H9 (cell line): ENCODE measurements at regions not wholly inside any gene's neighbourhood (a gene's known extent, or its start where the extent isn't known, plus 50 kb on each side); places are given as distances from the start of the nearest gene placed in this dataset.

Experiments used
- DNase-seq: peaks from one replicate; pipeline ENCODE4 v3.0.0-alpha.2; 2017
- H2AFZ ChIP-seq: one replicate; pipeline ENCODE4 v1.6.1; 2013; ENCODE audit warnings: mild to moderate bottlenecking, low read length, control low read depth, moderate library complexity
- H2AK5ac ChIP-seq: 2 replicates; pipeline ENCODE4 v1.6.1; 2013; ENCODE audit warnings: low read length, control low read depth, mixed read lengths; ENCODE audit not compliant: insufficient read length
- H2BK120ac ChIP-seq: one replicate; pipeline ENCODE4 v1.6.1; 2013; ENCODE audit warnings: low read depth, mild to moderate bottlenecking, low read length, control low read depth, inconsistent platforms; ENCODE audit not compliant: poor library complexity, severe bottlenecking
- H2BK12ac ChIP-seq: 2 replicates; pipeline ENCODE4 v1.6.1; 2013; ENCODE audit warnings: low read length, control low read depth, mixed read lengths, low read depth; ENCODE audit not compliant: insufficient read length
- H2BK15ac ChIP-seq: 2 replicates; pipeline ENCODE4 v1.6.1; 2013; ENCODE audit warnings: low read depth, low read length, control low read depth
- H2BK20ac ChIP-seq: one replicate; pipeline ENCODE4 v1.6.1; 2013; ENCODE audit warnings: low read depth, mild to moderate bottlenecking, low read length, control low read depth, inconsistent platforms; ENCODE audit not compliant: poor library complexity, severe bottlenecking
- H2BK5ac ChIP-seq: 2 replicates; pipeline ENCODE4 v1.6.1; 2013; ENCODE audit warnings: low read length, control low read depth, mixed read lengths; ENCODE audit not compliant: insufficient read length
- H3K14ac ChIP-seq: 2 replicates; pipeline ENCODE4 v1.6.1; 2013; ENCODE audit warnings: low read length, control low read depth; ENCODE audit not compliant: insufficient read depth
- H3K18ac ChIP-seq: 2 replicates; pipeline ENCODE4 v1.6.1; 2013; ENCODE audit warnings: low read depth, mild to moderate bottlenecking, mixed read lengths, low read length, control low read depth; ENCODE audit not compliant: insufficient read length
- H3K23ac ChIP-seq: 2 replicates; pipeline ENCODE4 v1.6.1; 2013; ENCODE audit warnings: low read length, control low read depth, mixed read lengths, low read depth; ENCODE audit not compliant: insufficient read length
- H3K23me2 ChIP-seq: 2 replicates; pipeline ENCODE4 v1.6.1; 2013; ENCODE audit warnings: low read depth, mild to moderate bottlenecking, mixed read lengths, low read length, control low read depth; ENCODE audit not compliant: insufficient read length, poor library complexity, severe bottlenecking
- H3K27ac ChIP-seq: 2 replicates; pipeline ENCODE4 v1.5.1; 2013; ENCODE audit warnings: low read length, control low read depth, mixed read lengths, low read depth; ENCODE audit not compliant: insufficient read length
- H3K27me3 ChIP-seq: 2 replicates; pipeline ENCODE4 v1.6.1; 2013; ENCODE audit warnings: low read length, control low read depth, inconsistent platforms; ENCODE audit not compliant: insufficient read depth
- H3K4ac ChIP-seq: 2 replicates; pipeline ENCODE4 v1.6.1; 2013; ENCODE audit warnings: low read depth, mild to moderate bottlenecking, control low read depth, inconsistent platforms, low read length, moderate library complexity
- H3K4me1 ChIP-seq: 2 replicates; pipeline ENCODE4 v1.6.1; 2013; ENCODE audit warnings: low read length, control low read depth, inconsistent platforms; ENCODE audit not compliant: insufficient read depth
- H3K4me2 ChIP-seq: 2 replicates; pipeline ENCODE4 v1.6.1; 2013; ENCODE audit warnings: low read length, control low read depth, mixed read lengths; ENCODE audit not compliant: insufficient read length, insufficient read depth
- H3K56ac ChIP-seq: 2 replicates; pipeline ENCODE4 v1.6.1; 2013; ENCODE audit warnings: low read depth, mild to moderate bottlenecking, mixed read lengths, low read length, control low read depth; ENCODE audit not compliant: insufficient read length
- H3K79me1 ChIP-seq: 2 replicates; pipeline ENCODE4 v1.6.1; 2013; ENCODE audit warnings: low read depth, mild to moderate bottlenecking, moderate library complexity, low read length, control low read depth, inconsistent platforms; ENCODE audit not compliant: insufficient read depth, poor library complexity, severe bottlenecking
- H3K79me2 ChIP-seq: 2 replicates; pipeline ENCODE4 v1.6.1; 2013; ENCODE audit warnings: low read length, control low read depth, inconsistent platforms; ENCODE audit not compliant: insufficient read depth
- H3K9ac ChIP-seq: 2 replicates; pipeline ENCODE4 v1.6.1; 2013; ENCODE audit warnings: low read length, control low read depth, mixed read lengths; ENCODE audit not compliant: insufficient read length; ENCODE audit errors: extremely low read depth
- H3K9me3 ChIP-seq: one replicate; pipeline ENCODE4 v1.6.1; 2013; ENCODE audit warnings: low read depth, low read length, inconsistent platforms; ENCODE audit not compliant: control insufficient read depth
- H3T11ph ChIP-seq: one replicate; pipeline ENCODE4 v1.6.1; 2013; ENCODE audit warnings: mild to moderate bottlenecking, low read length, control low read depth, inconsistent platforms
- H4K20me1 ChIP-seq: one replicate; pipeline ENCODE4 v1.6.1; 2013; ENCODE audit not compliant: control insufficient read depth, insufficient read length, insufficient read depth
- H4K5ac ChIP-seq: 2 replicates; pipeline ENCODE4 v1.6.1; 2013; ENCODE audit warnings: low read depth, mild to moderate bottlenecking, mixed read lengths, low read length, control low read depth; ENCODE audit not compliant: insufficient read length
- H4K8ac ChIP-seq: replicated peaks from 2 replicates; pipeline ENCODE4 v1.6.1; 2013; ENCODE audit warnings: low read length, control low read depth, mixed read lengths, low read depth; ENCODE audit not compliant: insufficient read length
- H4K91ac ChIP-seq: 2 replicates; pipeline ENCODE4 v1.6.1; 2013; ENCODE audit warnings: low read depth, mild to moderate bottlenecking, moderate library complexity, mixed read lengths, low read length, control low read depth; ENCODE audit not compliant: insufficient read length
- H3K27ac Mint-ChIP-seq, 3 experiments: 2 replicates in 2 of 3; 3 replicates in 1 of 3; pipeline ENCODE4 v1.8.0; 2020 to 2021; ENCODE audit warnings: mixed read lengths in 3 of 3, mild to moderate bottlenecking in 1 of 3, moderate library complexity in 1 of 3
- H3K27me3 Mint-ChIP-seq: 2 replicates; pipeline ENCODE4 v1.8.0; 2021; ENCODE audit warnings: low read depth, mild to moderate bottlenecking, moderate library complexity, mixed read lengths
- H3K36me3 Mint-ChIP-seq, 3 experiments: 2 replicates in 2 of 3; 3 replicates in 1 of 3; pipeline ENCODE4 v1.8.0; 2020 to 2021; ENCODE audit warnings: low read depth in 3 of 3, mixed read lengths in 3 of 3; ENCODE audit not compliant: insufficient read depth in 1 of 3
- H3K4me1 Mint-ChIP-seq, 2 experiments: 2 replicates each; pipeline ENCODE4 v1.8.0; 2020; ENCODE audit warnings: mixed read lengths in 2 of 2
- H3K4me3 Mint-ChIP-seq, 2 experiments: 2 replicates in 1 of 2; 3 replicates in 1 of 2; pipeline ENCODE4 v1.8.0; 2020 to 2021; ENCODE audit warnings: mild to moderate bottlenecking in 2 of 2, mixed read lengths in 2 of 2, moderate library complexity in 1 of 2
- H3K9me3 Mint-ChIP-seq, 2 experiments: 2 replicates in 1 of 2; 3 replicates in 1 of 2; pipeline ENCODE4 v1.8.0; 2020; ENCODE audit warnings: mild to moderate bottlenecking in 2 of 2, mixed read lengths in 2 of 2, moderate library complexity in 1 of 2
- WGBS: extraction: QIAGEN DNeasy Blood & Tissue Kit; methylation state at CpG from one replicate; pipeline ENCODE4 v1.1.7; 2013; ENCODE audit warnings: missing lambda C conversion rate, low lambda C conversion rate, mixed read lengths; ENCODE audit not compliant: insufficient read length; ENCODE audit errors: extremely low coverage; 5-methylcytosine and 5-hydroxymethylcytosine counted together
- TF ChIP-seq, protein P1 (sequence below): fragments of 200-600 bp; sonication (generic); conservative IDR thresholded peaks from 3 replicates; pipeline ENCODE4 v1.8.0; 2021; ENCODE audit warnings: antibody characterized with exemption, mild to moderate bottlenecking

- H3K9me3 Mint-ChIP-seq: no peaks in the 10 kb centered on the region
- DNase-seq: no peak
- no CpG with 5 or more reads among the region's 16 CpGs for WGBS
Observed at GRCh38 chr22:47716890-47717615, 954.6 kb downstream of the TBC1D22A start.

More at GRCh38 chr22:47716890-47717615, 954.6 kb downstream of the TBC1D22A start:
- H3K4ac ChIP-seq: no peak overlapping the region
- H3T11ph ChIP-seq: no peak overlapping the region
- H3K4me2 ChIP-seq: no peak overlapping the region
- H2BK12ac ChIP-seq: no peak overlapping the region
- H3K79me1 ChIP-seq: no peaks in the 10 kb centered on the region
- H3K27ac ChIP-seq: no peak overlapping the region
- no peak overlapping the region for H3K56ac ChIP-seq
- no peak overlapping the region for H4K5ac ChIP-seq
- H3K14ac ChIP-seq: no peak overlapping the region
- H3K9ac ChIP-seq: no peak overlapping the region
- H3K23ac ChIP-seq: no peak overlapping the region
- no peak overlapping the region for H2AK5ac ChIP-seq
- peaks cover 0 to 4% (median 0%) of the 10 kb centered on the region in 3 experiments; a peak in 3 of 7 replicates for H3K36me3 Mint-ChIP-seq
- no peaks in the 10 kb centered on the region for H4K20me1 ChIP-seq
- no peak overlapping the region for H2BK20ac ChIP-seq
- H2AFZ ChIP-seq: no peak overlapping the region
- H3K27me3 Mint-ChIP-seq: peaks cover 17% of the 10 kb centered on the region
- H3K4me3 Mint-ChIP-seq: no peak overlapping the region; a peak in 1 of 5 replicates
- H2BK120ac ChIP-seq: no peak overlapping the region
- H2BK5ac ChIP-seq: no peak overlapping the region
- no peak overlapping the region for H3K18ac ChIP-seq
- H4K91ac ChIP-seq: no peak overlapping the region
- no peaks in the 10 kb centered on the region for H3K23me2 ChIP-seq
- no peak overlapping the region for H2BK15ac ChIP-seq
- H4K8ac ChIP-seq: no peak overlapping the region
- TF ChIP-seq, protein P1, sequence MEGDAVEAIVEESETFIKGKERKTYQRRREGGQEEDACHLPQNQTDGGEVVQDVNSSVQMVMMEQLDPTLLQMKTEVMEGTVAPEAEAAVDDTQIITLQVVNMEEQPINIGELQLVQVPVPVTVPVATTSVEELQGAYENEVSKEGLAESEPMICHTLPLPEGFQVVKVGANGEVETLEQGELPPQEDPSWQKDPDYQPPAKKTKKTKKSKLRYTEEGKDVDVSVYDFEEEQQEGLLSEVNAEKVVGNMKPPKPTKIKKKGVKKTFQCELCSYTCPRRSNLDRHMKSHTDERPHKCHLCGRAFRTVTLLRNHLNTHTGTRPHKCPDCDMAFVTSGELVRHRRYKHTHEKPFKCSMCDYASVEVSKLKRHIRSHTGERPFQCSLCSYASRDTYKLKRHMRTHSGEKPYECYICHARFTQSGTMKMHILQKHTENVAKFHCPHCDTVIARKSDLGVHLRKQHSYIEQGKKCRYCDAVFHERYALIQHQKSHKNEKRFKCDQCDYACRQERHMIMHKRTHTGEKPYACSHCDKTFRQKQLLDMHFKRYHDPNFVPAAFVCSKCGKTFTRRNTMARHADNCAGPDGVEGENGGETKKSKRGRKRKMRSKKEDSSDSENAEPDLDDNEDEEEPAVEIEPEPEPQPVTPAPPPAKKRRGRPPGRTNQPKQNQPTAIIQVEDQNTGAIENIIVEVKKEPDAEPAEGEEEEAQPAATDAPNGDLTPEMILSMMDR: no peak
- peaks cover 28 to 37% of the 10 kb centered on the region in 2 experiments for H3K4me1 Mint-ChIP-seq
- H3K27me3 ChIP-seq: no peaks in the 10 kb centered on the region
- H3K79me2 ChIP-seq: no peaks in the 10 kb centered on the region
- H3K27ac Mint-ChIP-seq: peak overlapping the region in 1 of 3 experiments; percentile 41; a peak in 2 of 7 replicates
- H3K4me1 ChIP-seq: no peaks in the 10 kb centered on the region; the same call in 1 of the 2 replicates
- no peaks in the 10 kb centered on the region for H3K9me3 ChIP-seq
